Fibroblast of skin of scalp (primary cell): ENCODE measurements at regions not wholly inside any gene's neighbourhood (a gene's known extent, or its start where the extent isn't known, plus 50 kb on each side); places are given as distances from the start of the nearest gene placed in this dataset.

Experiments
- DNase-seq: peaks from one replicate; pipeline ENCODE4 v3.0.0-alpha.2; 2013

DNA sequence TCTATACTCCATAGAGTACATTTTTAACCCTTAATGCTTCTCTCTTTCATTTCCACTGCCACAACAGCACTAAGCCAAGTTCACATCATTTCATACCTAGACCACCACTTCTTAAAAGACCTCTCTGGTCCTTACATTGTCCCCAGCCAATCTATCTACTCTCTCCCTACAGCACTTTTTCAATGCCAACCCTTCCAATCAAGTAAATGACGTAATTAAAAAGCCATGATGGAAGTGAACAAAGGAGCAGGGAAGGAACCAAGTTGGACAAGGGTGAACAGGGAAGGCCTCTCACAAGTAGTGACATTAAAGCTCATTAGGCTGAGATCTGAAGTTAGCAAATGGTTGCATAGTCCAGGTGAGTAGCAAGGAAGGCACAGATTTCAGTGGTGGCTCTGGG lies 195.1 kb upstream of the CCDC150 start:
- no peak for DNase-seq

DNA sequence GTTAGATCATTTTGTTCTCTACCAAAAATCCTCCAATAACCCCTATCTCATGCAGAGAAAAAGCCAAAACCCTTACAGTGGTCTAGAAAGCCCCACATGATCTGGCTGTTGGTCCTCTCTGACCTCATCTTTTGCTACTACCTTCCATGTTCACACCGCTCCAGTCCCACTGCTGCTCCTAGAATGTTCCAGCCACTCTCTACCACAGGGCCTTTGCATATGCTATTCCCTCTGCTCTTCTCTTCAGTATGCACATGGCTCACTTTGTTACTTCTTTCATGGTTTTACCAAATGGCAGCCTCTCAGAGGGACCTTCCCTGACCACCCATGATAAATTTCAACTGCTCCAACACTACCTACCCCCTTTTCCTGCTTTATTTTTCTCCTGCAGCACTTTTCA lies 193.5 kb upstream of the CCDC150 start:
- DNase-seq, result no peak

DNA sequence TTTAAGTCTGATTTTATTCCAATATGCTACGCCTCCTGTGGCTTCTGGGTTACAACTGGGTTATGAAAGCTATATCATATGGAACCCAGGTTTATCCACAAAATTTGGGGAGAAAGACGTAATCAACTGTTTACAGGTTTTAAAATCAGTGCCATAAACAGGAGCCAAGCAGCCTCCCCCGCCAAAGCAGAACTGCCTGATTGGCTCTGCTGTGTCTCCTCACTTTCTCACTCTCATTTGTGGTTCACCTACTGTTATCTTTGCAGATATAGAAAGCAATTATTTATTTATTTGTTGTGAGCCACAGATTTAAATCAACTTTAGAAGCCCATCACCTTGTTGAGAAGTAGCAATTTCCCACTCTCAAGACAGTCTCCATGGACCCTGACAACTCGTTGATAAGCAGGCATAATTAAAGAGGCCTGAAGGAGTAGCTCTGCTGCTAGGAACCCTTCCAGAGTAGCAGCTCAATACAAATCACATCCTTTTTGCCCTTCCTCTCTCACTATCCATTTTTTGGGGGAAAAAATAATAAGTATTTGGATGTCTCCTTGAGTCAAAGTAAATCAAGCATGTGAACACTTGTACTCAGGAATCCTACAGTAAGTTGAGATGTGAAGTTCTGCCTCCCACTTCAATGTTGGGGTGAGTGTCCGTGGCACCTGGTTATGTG lies 191.0 kb upstream of the CCDC150 start:
- no peak for DNase-seq

DNA sequence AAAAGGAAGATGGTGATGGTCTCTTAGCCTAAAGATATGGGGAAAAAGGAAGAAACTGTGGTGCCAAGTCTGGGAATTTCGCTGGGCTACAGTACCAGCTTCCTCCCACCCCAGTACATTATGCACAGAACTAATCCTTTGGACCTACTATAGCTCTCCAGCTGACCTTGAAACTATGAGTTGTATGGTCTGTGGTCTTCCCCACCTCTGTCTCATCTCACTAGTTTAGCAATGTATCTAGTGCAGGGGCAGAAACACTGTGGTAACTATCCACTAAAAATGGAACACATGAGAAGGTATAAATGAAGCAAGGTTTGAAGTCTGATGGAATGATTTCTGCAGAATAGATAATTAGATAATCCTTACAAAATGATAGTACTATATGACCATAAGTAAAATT lies 190.4 kb upstream of the CCDC150 start:
- no peak for DNase-seq

DNA sequence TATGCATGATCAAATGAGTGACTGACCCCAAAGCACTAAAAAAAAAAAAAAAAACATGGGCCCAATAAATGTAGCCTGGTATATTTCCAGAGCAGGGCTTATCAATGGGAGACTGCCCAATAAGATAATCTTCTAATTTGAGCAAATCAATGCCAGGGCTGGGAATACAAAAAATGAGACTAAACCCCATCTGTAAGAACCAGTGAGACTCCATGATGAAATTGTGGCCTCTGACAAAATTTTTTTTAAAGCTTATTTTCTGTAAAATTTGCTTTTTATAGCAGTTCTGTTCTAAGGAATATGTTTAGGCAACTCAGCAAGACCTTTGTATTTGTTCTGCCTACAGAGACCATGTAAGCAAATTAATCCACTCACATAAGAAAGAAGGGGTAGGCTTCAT lies 186.8 kb upstream of the CCDC150 start:
- DNase-seq, result no peak

DNA sequence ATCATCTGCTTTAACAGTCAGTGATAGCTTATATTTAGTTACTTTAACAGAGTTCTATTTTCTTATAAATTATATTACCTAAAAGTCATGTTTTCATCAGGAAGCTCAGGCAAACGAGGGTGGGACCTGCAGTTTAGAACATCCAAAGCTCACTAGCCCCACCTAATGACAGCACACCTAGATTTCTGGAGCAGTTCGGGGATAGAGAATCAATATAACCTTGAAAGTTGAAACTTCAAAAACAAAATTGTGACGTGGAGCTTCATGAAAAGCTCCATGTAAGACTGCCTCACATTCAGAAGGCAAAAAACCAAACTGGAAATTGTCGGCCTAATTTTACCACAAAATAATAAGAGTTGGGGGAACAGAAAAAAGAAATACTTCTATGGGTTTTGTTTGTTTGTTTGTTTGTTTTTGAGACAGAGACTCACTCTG lies 185.9 kb upstream of the CCDC150 start:
- peak; percentile 51 for DNase-seq

DNA sequence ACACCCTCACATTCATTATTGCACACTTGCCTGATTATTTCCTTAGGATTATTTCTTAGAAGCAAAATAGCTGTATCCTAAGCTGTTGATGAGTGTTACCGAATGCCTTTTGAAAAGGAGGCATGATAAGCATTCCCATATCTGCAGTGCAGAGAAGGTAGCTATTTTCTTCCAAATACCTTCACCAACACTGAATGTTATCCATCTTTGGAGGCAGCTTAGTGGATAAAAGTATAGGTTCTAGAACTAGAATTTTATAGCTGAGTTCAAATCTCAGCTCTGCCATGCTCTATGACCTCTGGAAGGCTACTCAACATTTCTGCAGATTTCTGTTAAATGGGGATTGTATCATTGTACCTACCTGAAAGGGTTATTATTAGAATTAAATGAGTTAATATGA lies 185.0 kb upstream of the CCDC150 start:
- DNase-seq, result no peak

DNA sequence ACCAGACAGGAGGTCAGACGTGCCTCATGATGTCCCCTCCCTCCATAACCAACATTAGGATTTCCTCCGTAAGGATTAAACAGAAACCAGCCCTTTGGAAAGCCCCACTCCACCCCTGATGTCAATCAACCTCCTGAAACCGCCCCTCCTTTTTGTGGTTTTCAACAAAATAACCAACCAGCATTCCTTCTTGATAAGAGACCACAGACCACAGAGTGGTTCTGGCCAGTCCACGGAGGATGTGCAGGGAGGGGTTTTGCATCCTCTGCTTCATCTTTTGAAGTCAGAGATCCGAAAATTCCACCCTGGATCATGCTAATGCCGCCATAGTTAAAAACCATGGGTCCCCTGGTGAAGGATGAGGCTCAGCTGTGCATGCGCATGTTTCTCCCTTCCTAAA lies 180.0 kb upstream of the CCDC150 start:
- DNase-seq, result peak; percentile 50

DNA sequence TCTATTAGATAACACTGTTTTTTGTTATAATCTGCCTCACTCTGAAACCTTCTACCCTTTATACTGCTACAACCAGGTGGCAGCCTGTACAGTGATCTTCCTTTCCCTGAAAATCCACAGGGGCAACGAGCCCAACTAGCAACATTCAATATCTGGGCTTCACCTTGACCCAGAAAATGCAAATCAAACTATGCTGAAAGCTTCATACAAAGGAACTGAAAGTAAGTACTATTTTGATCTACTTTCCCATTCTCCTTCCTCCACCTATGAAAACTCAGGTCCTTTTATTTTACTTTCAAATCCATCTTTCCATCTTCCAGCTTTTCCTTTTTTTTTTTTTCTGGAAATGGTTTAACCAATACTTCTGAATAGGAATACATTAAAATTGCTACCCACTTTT lies 175.8 kb upstream of the CCDC150 start:
- no peak for DNase-seq

DNA sequence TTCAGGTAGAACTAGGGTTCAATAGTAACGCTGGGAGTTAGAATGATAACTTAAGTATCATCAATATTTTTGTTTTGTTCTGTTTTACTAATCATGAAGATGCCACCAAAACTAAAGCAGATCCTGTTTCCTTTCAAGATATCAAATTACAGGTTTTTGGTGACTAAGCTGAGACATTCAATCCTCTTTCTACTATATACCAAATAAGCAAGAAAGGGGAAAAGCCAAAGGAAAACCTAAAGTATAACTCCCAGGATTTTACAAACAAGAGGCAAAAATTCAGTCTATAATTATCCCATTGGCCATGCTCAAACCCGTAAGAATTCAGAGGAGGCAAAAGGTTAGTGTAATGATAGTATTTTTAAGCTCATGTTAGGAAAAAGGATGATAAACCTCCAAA lies 175.2 kb upstream of the CCDC150 start:
- DNase-seq, result no peak

DNA sequence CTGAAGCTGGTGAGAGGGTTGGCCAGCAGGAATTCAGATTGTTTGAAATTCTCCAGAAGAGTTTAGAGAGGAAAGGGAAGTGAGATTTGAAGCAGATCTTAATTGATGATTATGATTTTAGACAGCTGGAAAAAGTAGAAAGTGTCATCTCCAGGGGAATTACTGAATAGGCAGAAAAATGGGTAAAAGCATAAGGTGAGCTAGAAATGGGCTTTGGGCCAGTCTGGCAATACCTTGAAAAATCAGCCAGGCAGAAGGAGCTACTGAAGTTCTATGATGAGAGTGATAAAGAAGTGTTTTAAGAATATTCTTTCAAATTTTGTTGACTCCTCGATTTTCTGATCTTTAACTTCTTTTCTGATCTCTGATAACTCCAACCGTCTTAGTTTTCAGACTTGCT lies 172.9 kb upstream of the CCDC150 start:
- DNase-seq, result no peak

DNA sequence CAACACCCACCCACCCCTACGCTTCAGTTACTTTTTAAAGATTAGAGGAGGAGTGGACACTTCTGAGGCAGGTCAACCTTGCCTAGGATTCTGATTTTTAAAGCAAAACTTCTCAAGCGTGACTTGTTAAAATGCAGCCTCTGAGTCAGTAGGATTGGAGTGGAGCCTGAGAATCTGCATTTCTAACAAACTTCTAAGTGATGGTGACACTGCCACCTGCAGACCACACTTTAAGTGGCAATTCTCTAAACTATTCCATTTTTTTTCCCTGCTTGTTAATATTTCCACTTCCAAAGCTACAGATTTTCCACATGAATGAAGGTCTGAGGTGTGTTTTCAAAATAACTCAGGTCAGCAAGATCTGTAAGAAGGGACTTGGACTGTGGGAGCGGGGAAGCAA lies 171.1 kb upstream of the CCDC150 start:
- no peak for DNase-seq

DNA sequence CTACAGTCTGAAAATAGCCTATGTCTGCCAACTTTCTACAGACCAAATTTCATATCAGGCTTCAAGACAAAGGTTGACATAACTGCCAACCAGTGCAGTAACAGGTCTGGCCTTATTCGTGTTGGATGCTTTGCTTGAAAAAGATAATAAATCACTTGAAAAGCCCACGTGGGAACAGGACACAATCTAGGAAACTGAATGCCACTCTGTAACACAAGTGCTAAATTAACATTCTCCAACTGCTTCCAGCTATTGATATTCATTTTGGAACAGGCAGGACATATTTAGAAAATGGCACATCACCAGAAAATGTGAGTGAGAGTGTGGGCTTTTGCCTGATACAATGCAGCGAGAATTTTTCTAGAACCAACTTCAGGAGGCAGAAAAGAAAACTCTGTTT lies 165.9 kb upstream of the CCDC150 start:
- DNase-seq, result no peak

DNA sequence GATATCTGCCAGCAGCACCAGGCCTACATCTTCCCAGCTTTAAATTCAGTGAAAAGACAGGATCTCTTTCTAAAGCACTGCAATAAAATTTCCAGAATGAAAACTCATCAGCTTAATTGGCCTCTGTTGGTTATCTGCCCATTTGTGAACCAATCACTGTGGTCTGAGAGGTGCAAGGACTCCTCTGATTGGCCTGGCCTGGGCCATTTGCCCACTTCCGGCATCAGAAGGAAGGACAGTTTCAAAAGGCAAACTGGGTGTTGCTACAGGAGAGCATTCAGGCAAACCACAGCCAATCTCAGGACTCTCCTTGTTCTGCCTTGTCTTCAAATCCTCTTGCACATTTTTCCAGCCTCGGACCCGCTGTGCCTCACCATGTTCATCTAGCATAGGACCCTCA lies 163.9 kb upstream of the CCDC150 start:
- DNase-seq, result no peak

DNA sequence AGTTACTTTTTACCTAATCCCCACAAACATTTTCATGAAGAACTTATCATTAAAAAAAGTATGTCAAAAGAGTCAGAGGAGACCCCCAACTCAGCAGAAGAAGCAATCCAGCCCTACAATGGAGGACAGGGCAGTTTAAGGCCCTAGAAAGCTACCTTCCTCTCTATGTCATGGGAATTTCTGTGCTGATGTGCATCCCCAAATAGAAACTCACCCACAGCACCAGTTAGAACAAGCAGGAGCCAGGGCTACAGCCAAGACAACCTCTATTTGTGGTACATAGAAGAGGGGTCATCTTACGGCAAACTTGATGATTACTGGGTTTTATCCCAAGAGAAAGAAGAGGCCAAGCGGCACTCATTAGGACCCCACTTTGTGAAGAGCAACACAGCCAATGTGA lies 160.9 kb upstream of the CCDC150 start:
- no peak for DNase-seq

DNA sequence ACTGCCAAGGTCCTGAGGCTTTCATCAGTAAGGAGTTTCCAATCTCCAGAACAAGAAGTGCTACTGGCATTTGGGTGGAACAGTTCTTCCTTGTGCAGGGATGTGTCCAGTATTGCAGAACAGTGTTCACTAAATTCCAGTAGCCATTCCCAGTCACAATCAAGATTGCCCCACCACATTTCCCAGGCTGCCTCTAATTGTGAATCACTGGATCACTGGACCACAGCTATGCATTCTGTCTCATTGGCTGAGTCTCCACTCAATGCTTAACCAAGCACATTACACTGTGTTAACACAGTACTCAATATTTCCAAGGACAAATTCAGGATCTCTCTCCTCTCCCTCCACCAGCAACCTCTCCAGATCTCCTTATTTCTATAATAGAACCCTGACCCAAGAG lies 160.2 kb upstream of the CCDC150 start:
- DNase-seq, result peak; percentile 85

DNA sequence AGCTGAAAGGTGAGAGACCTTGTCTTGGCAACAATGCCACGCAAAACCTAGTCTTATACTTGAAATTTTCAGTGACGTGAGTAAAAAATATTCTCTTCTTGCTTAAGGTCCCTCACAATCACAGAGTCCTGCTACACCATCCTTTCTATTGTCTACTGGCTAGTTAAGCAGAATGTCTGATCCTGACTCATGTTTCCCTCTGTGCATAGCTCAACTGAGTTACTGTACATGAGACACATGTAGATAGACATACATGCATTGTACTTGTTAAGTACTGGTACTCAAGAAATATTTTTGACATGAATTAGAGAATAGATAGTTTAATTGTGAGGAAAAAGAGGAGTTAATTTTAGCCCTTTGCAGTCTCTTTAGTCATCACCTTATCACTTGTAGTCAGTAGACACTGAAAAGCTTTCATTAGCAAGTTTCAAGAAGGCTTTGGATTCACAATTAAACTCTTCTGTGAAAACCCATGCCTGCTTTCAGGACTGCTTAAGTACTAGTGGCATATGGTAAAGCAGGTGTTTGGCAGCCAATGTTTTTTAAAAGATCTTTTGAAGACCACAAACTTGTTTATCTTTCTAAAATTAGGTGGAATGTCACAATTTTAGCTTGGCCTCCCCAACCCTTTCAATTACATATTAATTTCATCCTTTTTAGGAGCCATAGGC lies 158.7 kb upstream of the CCDC150 start:
- DNase-seq, result peak; percentile 38

DNA sequence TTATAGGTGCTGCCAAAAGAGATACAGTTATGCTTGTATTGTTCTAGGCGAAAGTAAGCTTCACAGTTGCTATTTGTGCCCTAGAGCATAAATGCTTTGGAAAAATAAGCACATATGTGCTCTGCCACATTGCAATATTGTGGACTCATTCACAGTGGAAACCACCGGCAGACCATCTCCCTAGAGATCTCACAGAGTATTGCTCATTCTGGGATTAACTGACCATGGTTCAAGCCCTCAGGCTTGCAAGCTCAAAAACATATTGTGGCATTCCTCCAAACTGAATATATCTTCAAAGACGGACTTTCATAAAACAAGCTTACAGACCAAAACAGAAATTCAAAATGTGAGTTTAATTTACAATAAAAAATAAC lies 158.2 kb upstream of the CCDC150 start:
- DNase-seq, result peak; percentile 91

DNA sequence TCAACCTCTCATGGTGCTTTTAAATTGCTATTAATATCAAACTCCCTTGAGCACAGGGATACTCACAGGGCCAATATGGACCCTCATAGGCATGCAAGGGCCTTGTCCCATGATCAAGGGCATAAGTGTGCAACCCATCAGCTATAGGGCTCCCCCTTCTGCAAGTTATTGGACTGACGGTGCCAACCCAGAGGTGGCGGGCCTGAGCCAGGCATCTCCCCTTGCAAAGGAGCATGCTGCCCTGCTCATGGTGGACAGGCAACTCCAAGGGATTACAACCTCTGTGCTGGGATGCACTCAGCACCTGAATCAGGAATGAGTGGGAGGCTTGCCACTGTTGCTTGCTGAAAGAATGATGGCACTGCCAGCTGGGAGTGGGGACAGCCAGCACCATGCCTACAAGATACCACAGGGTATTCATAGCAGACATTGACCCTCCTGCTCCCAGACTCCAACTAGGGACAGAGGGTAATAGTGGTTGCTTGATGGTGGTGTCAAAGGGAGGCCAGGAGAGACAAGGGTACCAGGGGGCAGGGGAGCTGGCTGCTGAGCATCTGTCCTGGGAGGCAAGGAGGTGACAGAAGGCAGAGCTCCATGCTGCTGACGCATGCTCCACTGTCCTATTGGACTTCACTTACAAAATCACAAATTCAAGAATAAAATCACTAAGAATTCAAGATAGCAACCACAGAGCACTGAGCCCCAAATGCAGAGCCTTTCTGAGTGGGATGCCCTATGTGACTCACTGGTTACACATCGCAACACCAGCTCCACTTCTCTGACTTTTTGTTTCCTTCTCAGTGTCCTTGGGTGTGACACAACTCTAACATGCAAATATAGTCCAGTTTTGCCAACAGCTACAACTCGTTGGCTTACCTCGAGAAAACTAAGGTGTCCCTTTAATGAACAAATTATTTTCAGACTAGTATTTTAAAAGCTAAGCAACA lies 157.1 kb upstream of the CCDC150 start:
- DNase-seq, result peak; percentile 48

DNA sequence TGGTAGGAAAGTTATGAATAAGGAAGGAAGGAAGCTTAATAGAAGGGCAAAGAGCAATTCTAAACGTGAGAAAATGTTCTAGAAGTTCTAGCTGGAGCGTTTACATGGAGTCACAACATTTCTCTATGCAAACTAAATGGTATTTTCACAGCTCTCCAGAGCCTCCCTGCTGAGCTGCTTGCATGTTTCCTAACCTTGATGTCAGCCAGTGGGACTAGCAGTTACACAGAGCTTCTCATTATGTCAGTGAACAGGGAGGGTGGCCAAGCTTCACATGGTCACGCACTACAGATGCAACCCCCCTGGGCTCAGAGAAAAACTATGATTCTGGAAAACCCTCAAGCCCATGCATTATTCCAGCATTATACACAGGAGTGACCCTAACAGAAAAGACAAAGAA lies 153.4 kb upstream of the CCDC150 start:
- DNase-seq, result peak; percentile 79

DNA sequence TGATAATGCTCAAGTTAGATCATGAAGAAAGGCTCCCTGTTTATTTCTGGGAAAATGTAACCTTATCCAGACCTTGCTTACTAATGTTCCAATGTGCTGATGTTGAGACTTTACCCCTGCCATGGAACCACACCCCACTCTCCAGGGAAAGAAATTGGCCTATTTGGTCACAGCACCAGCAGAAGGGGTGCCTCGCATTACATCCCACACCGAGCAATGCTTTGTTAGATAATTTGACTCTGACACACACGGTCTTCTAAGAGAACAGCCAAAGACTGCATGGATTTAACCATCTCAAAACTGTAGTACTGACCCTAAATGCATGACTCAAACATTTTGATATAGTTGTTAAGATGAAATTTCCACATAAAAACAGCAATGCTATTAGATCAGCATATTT lies 152.1 kb upstream of the CCDC150 start:
- DNase-seq, result peak; percentile 78

DNA sequence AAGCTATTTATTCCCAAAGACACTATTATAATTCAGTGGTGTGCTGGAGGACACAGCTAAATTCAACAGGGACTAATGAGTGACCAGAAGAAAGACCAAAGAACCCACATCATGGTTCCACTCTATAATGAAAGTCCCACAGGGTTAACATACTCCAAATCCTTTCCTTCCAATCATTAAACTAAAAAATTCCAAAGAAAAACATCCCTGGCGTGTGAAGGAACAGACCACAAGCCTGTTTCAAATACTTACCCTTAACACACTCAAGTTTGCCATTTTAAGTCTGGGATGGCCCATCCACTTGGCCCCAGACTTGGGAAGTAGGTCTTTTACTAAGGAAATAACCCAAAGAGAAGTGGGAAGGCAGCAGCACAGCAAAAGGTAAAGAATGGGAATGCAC lies 150.1 kb upstream of the CCDC150 start:
- DNase-seq, result peak; percentile 73

DNA sequence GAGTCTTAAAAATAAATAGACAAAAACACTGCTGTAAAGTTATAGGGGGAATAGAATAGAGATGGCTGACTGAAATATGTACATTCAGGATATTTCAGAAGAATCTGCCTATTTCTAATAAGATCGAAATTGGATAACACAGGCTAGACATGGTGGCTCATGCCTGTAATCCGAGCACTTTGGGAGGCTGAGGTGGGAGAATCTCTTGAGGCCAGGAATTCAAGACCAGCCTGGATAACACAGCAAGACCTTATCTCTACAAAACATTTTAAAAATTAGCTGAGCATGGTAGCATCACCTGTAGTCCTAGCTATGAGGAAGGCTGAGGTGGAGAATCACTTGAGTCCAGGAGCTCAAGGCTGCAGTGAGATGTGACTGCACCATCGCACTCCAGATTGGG lies 146.6 kb upstream of the CCDC150 start:
- DNase-seq, result no peak

DNA sequence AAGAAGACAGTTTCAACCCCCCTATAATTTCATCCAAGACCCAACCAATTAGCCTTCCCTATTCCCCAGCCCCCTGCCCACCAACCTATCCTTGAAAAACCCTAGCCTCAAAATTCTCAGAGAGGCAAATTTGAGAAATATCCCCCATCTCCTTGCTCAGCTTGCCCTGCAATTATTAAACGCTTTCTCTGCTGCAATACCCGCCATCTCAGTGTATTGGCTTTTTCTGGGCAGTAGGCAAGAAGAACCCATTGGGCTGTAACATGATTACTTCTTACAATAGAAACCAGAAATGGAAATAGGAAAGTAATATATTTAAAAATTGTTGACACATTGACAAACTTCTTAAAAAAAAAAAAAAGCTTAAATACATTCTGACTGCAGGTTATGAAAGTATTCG lies 140.6 kb upstream of the CCDC150 start:
- DNase-seq, result no peak
